HepG2 (cell line): ENCODE measurements at regions not wholly inside any gene's neighbourhood (a gene's known extent, or its start where the extent isn't known, plus 50 kb on each side); places are given as distances from the start of the nearest gene placed in this dataset.

Source experiments
- BCL6 ChIP-seq: IDR thresholded peaks from 2 replicates; pipeline ENCODE4 v1.6.1; 2016; ENCODE audit warnings: missing genetic modification reagents, missing compliant biosample characterization
- CREB1 ChIP-seq, 2 experiments: fragments of 450-650 bp in 1 of 2; IDR thresholded peaks; 2 replicates each; pipeline ENCODE4 v1.6.1; 2016 to 2017; ENCODE audit warnings: control low read depth in 1 of 2, mild to moderate bottlenecking in 1 of 2, missing compliant biosample characterization in 1 of 2, missing genetic modification characterization in 1 of 2
- GATAD2A ChIP-seq: IDR thresholded peaks from 2 replicates; pipeline ENCODE4 v1.6.1; 2016
- HNRNPK ChIP-seq: fragments of 200-400 bp; formaldehyde crosslinking; IDR thresholded peaks from 2 replicates; pipeline ENCODE4 v1.6.1; 2018; ENCODE audit warnings: low read length, low read depth, moderate library complexity, mild to moderate bottlenecking; ENCODE audit not compliant: poor library complexity, severe bottlenecking
- KDM1A ChIP-seq: IDR thresholded peaks from 2 replicates; pipeline ENCODE4 v1.6.1; 2016; ENCODE audit warnings: missing compliant biosample characterization
- RFX1 ChIP-seq: fragments of 450-650 bp; IDR thresholded peaks from 2 replicates; pipeline ENCODE4 v1.6.1; 2017
- TCF7 ChIP-seq: sonication (generic); IDR thresholded peaks from 2 replicates; pipeline ENCODE4 v1.6.1; 2016; ENCODE audit warnings: antibody characterized with exemption, low read depth
- ZBTB7B ChIP-seq: sonication (generic); formaldehyde crosslinking; IDR thresholded peaks from 2 replicates; pipeline ENCODE4 v1.4.0; 2020; ENCODE audit warnings: missing genetic modification reagents
- ZNF570 ChIP-seq: sonication (generic); formaldehyde crosslinking; IDR thresholded peaks from 2 replicates; pipeline ENCODE4 v1.4.0; 2020; ENCODE audit warnings: mild to moderate bottlenecking, missing genetic modification reagents, borderline replicate concordance
- TF ChIP-seq, protein P1 (sequence below): sonication (generic); formaldehyde crosslinking; IDR thresholded peaks from one replicate; pipeline ENCODE4 v1.5.1; 2020; ENCODE audit warnings: mild to moderate bottlenecking, missing genetic modification reagents; ENCODE audit errors: not compliant biosample characterization
- TF ChIP-seq, protein P2 (sequence below): sonication (generic); formaldehyde crosslinking; IDR thresholded peaks from 2 replicates; pipeline ENCODE4 v1.4.0; 2020; ENCODE audit warnings: mild to moderate bottlenecking, missing genetic modification reagents
- TF ChIP-seq, protein P3 (sequence below): sonication (generic); formaldehyde crosslinking; IDR thresholded peaks from 2 replicates; pipeline ENCODE4 v1.4.0; 2020; ENCODE audit warnings: missing genetic modification reagents

DNA sequence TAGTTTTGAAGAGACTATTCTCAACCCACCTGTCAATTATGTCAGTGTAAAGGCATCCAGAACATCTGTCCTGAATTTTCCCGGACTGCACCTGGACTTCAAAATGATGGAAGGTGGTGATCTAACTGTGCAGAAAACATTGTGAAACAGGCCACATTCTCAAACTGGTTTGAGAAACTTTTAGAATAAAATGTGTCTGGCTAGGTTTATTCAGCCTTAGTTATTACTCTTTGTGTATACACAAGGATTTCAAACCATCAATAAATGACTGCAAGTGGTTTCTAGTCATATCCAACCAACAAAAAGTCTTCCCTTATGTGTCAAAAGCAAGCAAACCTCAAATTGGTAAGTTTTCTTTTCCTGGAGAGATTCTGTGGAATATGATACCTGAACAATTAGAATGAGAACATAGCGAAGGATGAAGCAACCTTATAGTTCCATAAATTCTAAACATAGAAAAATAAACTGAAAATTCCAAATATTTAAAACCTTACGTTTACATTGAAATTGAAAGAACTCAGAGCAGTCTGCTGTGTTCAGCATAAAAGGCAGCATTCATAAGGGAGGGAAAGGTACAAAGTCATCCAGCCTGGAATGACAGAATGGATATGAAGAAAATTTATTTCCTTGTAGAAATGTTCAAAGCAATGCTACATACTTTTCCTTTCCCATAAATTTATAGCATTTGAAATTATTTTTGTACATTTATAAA lies 306.6 kb upstream of the TGFBR2 start (continued):
- TF ChIP-seq, protein P1, sequence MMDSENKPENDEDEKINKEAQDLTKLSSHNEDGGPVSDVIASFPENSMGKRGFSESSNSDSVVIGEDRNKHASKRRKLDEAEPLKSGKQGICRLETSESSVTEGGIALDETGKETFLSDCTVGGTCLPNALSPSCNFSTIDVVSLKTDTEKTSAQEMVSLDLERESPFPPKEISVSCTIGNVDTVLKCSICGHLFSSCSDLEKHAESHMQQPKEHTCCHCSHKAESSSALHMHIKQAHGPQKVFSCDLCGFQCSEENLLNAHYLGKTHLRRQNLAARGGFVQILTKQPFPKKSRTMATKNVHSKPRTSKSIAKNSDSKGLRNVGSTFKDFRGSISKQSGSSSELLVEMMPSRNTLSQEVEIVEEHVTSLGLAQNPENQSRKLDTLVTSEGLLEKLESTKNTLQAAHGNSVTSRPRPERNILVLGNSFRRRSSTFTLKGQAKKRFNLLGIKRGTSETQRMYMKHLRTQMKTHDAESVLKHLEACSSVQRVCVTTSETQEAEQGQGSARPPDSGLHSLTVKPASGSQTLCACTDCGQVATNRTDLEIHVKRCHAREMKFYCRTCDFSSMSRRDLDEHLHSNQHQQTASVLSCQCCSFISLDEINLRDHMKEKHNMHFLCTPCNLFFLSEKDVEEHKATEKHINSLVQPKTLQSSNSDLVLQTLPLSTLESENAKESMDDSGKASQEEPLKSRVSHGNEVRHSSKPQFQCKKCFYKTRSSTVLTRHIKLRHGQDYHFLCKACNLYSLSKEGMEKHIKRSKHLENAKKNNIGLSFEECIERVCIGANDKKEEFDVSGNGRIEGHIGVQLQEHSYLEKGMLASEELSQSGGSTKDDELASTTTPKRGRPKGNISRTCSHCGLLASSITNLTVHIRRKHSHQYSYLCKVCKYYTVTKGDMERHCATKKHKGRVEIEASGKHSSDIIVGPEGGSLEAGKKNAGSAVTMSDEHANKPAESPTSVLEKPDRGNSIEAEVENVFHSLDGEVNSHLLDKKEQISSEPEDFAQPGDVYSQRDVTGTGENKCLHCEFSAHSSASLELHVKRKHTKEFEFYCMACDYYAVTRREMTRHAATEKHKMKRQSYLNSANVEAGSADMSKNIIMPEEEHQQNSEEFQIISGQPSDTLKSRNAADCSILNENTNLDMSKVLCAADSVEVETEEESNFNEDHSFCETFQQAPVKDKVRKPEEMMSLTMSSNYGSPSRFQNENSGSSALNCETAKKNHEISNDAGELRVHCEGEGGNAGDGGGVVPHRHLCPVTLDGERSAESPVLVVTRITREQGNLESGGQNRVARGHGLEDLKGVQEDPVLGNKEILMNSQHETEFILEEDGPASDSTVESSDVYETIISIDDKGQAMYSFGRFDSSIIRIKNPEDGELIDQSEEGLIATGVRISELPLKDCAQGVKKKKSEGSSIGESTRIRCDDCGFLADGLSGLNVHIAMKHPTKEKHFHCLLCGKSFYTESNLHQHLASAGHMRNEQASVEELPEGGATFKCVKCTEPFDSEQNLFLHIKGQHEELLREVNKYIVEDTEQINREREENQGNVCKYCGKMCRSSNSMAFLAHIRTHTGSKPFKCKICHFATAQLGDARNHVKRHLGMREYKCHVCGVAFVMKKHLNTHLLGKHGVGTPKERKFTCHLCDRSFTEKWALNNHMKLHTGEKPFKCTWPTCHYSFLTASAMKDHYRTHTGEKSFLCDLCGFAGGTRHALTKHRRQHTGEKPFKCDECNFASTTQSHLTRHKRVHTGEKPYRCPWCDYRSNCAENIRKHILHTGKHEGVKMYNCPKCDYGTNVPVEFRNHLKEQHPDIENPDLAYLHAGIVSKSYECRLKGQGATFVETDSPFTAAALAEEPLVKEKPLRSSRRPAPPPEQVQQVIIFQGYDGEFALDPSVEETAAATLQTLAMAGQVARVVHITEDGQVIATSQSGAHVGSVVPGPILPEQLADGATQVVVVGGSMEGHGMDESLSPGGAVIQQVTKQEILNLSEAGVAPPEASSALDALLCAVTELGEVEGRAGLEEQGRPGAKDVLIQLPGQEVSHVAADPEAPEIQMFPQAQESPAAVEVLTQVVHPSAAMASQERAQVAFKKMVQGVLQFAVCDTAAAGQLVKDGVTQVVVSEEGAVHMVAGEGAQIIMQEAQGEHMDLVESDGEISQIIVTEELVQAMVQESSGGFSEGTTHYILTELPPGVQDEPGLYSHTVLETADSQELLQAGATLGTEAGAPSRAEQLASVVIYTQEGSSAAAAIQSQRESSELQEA (CRISPR knock-in tag), result no peak
- TF ChIP-seq TCF7 (no peak), GATAD2A (CRISPR knock-in tag) (peak; percentile 8; the same call in 1 of the 2 replicates), KDM1A (no peak), BCL6 (CRISPR knock-in tag) (0 out of 2 replicates have a peak, but pooled peaks have one; percentile 7), ZBTB7B (CRISPR knock-in tag) (no peak), RFX1 (no peak), ZNF570 (no peak), CREB1 (IDR thresholded peaks at IDR 0.05) (no peak), CREB1 (CRISPR knock-in tag; IDR thresholded peaks at IDR 0.05) (no peak), HNRNPK (no peak)
- TF ChIP-seq, protein P2, sequence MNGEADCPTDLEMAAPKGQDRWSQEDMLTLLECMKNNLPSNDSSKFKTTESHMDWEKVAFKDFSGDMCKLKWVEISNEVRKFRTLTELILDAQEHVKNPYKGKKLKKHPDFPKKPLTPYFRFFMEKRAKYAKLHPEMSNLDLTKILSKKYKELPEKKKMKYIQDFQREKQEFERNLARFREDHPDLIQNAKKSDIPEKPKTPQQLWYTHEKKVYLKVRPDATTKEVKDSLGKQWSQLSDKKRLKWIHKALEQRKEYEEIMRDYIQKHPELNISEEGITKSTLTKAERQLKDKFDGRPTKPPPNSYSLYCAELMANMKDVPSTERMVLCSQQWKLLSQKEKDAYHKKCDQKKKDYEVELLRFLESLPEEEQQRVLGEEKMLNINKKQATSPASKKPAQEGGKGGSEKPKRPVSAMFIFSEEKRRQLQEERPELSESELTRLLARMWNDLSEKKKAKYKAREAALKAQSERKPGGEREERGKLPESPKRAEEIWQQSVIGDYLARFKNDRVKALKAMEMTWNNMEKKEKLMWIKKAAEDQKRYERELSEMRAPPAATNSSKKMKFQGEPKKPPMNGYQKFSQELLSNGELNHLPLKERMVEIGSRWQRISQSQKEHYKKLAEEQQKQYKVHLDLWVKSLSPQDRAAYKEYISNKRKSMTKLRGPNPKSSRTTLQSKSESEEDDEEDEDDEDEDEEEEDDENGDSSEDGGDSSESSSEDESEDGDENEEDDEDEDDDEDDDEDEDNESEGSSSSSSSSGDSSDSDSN, result no peak
- TF ChIP-seq, protein P3, sequence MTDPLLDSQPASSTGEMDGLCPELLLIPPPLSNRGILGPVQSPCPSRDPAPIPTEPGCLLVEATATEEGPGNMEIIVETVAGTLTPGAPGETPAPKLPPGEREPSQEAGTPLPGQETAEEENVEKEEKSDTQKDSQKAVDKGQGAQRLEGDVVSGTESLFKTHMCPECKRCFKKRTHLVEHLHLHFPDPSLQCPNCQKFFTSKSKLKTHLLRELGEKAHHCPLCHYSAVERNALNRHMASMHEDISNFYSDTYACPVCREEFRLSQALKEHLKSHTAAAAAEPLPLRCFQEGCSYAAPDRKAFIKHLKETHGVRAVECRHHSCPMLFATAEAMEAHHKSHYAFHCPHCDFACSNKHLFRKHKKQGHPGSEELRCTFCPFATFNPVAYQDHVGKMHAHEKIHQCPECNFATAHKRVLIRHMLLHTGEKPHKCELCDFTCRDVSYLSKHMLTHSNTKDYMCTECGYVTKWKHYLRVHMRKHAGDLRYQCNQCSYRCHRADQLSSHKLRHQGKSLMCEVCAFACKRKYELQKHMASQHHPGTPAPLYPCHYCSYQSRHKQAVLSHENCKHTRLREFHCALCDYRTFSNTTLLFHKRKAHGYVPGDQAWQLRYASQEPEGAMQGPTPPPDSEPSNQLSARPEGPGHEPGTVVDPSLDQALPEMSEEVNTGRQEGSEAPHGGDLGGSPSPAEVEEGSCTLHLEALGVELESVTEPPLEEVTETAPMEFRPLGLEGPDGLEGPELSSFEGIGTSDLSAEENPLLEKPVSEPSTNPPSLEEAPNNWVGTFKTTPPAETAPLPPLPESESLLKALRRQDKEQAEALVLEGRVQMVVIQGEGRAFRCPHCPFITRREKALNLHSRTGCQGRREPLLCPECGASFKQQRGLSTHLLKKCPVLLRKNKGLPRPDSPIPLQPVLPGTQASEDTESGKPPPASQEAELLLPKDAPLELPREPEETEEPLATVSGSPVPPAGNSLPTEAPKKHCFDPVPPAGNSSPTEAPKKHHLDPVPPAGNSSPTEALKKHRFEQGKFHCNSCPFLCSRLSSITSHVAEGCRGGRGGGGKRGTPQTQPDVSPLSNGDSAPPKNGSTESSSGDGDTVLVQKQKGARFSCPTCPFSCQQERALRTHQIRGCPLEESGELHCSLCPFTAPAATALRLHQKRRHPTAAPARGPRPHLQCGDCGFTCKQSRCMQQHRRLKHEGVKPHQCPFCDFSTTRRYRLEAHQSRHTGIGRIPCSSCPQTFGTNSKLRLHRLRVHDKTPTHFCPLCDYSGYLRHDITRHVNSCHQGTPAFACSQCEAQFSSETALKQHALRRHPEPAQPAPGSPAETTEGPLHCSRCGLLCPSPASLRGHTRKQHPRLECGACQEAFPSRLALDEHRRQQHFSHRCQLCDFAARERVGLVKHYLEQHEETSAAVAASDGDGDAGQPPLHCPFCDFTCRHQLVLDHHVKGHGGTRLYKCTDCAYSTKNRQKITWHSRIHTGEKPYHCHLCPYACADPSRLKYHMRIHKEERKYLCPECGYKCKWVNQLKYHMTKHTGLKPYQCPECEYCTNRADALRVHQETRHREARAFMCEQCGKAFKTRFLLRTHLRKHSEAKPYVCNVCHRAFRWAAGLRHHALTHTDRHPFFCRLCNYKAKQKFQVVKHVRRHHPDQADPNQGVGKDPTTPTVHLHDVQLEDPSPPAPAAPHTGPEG, result no peak
